Esophagus muscularis mucosa (tissue), 3 donors: ENCODE measurements at regions not wholly inside any gene's neighbourhood (a gene's known extent, or its start where the extent isn't known, plus 50 kb on each side); places are given as distances from the start of the nearest gene placed in this dataset.

Source experiments
- CTCF ChIP-seq, 3 experiments: fragments of 200-600 bp in 2 of 3; fragments of 450-650 bp in 1 of 3; sonication (generic) in 2 of 3; IDR thresholded peaks; one replicate each; pipeline ENCODE4 v1.5.1; 2017 to 2019; ENCODE audit warnings: antibody characterized with exemption in 3 of 3, mild to moderate bottlenecking in 2 of 3, moderate library complexity in 1 of 3
- POLR2A ChIP-seq: fragments of 450-650 bp; IDR thresholded peaks from one replicate; pipeline ENCODE4 v1.6.1; 2017; ENCODE audit warnings: antibody characterized with exemption, moderate library complexity, mild to moderate bottlenecking, low read depth
- POLR2AphosphoS5 ChIP-seq, 2 donors: sonication (generic); formaldehyde crosslinking; IDR thresholded peaks; one replicate each; pipeline ENCODE4 v1.6.1; 2017; ENCODE audit warnings: antibody characterized with exemption in 2 of 2

GRCh38 chr1:121458291-121459048, 273.7 kb downstream of the SRGAP2C start:
- no peak for TF ChIP-seq CTCF (IDR thresholded peaks at IDR 0.05)
- TF ChIP-seq POLR2AphosphoS5 (IDR thresholded peaks at IDR 0.05) = no peak
- no peak for TF ChIP-seq POLR2A
